NCI-H526 (cell line): ENCODE measurements at regions not wholly inside any gene's neighbourhood (a gene's known extent, or its start where the extent isn't known, plus 50 kb on each side); places are given as distances from the start of the nearest gene placed in this dataset.
"Not testable (repeated sequence)": the region's sequence is repeated elsewhere in the genome, so short reads cannot be mapped to it uniquely, and the experiment has no call there.

Experiments used
- DNase-seq, 2 experiments: peaks; one replicate each; lab custom pipeline; 2025; lab: John Stamatoyannopoulos, UW

DNA sequence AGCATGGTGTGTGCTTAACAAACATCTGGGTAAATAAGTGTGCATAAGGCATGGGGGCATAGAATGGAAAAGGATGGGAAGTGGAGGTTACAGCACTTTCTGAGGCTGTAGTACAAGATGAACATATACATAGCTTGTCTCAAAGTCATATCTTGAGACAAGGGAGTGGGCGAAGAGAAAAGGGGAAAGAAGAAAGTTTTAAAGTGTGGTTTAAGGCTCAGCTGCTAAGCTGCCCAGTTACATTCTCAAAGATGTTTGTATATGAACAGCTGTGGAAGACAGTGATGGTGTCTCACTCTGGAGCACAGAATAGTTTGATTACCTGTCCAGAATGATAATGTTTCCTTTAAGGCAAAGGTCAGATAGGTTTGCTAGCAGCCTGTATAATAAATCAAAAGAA, 61.9 kb upstream of the LANCL2 start:
- DNase-seq: no peak

DNA sequence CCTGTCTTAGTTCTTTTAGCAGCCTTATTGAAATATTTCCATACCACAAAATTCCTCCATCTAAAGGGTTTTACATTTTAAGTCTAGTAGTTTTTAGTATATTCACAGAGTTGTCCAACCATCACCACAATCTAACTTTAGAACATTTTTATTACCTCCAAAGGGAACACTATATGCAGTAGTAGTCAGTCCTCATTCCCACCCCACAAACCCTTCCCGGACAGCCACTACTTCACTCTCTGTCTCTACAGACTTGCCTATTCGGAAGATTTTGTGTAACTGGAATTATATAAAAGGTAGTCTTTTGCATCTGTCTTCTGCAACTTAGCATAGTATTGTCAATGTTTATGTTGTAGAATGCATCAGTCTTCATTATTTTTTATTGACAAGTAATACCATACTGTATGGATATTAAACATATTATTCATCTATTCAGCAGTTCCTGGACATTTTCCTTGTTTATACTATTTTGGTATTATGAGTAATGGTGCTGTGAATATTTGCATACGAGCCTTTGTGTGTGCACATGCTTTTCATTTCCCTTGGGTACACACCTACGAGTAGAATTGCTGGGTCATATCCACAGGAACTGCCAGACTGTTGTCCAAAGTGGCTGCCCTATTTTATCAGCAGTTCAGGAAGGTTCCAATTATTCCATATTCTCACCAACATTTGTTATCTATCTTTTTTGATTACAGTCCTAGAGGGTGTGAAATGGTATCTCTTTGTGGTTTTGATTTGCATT, 60.9 kb upstream of the LANCL2 start:
- DNase-seq: peak; percentile 88 to 94

DNA sequence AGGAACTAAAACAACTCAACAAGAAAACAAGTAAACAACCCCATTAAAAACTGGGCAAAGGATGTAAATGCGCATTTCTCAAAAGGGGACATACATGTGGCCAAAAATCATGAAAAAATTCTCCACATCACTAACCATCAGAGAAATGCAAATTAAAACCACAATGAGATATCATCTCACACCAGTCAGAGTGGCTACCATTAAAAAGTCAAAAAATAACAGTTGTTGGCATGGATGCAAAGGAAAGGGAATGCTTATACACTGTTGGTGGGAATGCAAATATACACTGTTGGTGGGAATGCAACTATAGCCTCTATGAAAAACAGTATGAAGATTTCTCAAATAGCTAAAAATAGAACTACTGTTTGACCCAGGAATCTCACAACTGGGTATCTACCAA, 60.0 kb upstream of the LANCL2 start:
- DNase-seq: peak; percentile 91 to 97

DNA sequence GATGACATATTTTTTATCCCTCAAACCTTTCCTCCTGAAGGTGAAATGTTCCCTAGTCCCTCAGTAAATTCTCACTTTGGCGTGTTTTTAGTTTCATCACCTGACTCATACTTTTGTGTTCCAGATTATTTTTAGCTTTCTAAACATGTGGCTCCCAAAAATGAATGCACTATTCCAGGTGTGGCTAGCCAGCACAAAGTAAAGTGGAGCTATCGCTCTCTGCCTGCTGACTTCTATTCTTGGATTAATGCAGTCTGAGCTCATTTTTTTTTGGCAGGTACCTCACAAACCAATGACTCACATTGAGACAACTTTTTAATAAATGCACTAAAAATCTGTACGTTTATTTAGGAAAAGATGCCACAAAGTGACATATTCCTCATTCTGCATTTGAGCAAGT, 58.8 kb upstream of the LANCL2 start:
- no peak for DNase-seq

DNA sequence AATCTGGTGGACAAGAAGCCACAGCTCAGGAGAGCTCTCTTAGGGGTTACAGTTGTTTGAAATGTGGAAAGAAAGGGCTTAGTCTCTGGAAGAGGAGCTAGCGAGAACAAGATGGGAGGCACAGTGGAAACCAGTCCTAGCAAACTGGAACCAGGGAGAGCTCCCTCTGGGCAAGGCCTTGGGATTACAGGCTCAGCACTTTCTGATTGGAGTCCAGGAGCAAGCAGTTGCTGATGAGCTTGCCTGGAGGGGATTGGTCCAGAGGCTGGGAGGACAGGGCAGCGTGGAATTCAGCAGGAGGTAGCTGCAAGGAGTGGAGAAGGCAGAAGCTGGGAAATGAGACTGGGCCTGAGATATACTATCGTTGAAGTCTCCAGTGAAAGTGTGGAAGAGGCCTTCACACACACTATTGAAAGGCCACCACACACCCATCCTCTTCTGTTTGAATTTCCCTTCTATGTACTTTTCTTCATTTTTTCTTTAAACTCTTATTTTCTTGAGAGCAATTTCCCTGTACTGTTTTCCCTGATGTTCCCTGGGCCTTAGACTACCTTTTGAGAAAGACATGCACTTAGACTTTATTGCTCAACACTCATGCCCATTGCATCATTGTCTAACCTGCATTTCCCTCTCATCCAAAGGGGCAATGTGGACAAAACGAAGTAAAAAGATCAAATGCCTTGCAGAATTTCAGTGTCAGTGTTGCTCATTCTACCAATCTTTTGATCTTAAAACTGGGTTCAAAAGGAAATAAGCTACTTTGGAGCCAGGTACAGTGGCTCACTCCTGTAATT, 57.8 kb upstream of the LANCL2 start:
- DNase-seq: peak in 1 of 2 experiments; percentile 34

- DNase-seq: no peak
Measured at GRCh38 chr7:55308186-55308929, 56.8 kb upstream of the LANCL2 start.

DNA sequence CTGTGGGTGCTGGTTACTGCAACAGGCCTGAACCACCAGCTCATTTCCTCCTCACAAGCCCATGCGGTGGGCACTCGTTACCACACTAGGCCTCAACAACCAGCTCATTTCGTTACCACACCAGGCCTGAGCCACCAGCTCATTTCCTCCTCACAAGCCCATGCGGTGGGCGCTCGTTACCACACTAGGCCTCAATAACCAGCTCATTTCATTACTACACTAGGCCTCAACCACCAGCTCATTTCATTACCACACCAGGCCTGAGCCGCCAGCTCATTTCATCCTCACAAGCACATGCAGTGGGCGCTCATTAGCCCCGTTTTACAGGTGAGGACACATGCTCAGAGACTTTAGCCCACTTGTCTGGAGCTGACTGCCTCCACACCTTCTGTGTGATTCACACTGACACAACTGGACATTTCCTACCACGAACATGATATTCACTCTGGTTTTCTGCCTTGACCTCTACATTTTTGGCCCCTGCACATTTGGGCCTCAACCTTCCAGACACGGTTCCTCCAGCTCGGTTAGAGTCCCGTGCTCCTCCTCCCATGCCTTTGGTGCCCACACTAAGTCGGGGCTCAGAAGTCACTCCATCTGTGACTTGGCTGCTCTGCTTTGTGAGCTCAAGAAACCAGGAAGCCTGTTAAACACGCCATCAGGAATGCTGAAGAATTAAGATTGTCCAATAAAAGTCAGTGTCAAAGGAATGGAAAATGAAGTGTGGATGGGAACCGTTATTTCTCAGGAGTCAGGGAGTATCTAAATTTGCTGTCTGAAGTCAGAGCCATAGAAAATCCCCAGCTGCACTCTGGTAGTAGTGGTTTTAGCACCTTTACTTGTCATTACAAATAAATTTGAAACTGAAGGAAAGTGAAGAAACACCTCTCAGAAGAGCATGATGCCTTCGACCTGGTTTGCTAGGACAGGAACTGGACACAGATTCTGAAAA, 55.8 kb upstream of the LANCL2 start:
- DNase-seq: no peak

DNA sequence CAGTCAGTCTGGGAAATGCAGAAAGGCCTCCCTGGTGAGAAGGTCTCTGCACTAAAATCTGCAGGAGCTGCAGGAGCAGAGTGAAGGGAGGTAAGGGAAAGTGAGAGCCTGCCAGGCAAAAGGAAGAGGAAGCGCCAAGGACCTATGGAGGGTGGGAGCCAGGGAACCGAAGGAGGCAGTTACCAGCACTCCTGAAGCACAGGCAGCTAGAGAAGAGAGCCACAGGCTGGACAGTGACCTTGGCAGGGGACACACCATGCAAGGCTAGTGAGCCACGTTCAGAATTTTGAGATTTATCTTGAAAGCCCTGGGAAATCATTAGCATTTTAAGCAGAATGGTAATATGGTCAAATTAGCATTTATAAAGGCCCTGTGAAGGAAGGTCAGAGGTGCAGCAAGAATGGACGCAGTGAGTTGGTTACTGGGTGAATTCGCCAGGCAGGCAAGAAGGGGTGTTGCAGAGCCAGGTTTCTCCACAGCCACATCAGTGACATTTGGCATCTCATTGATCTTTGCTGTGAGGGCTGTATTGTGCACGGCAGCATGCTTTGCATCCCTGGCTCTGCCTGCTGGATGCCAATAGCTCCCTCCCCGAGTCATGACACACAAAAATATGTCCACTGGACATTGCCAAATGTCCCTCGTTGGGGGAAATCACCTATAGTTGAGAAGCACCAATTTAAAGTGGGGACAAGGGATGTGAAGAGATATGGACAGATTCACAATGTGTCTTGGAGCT, 54.7 kb upstream of the LANCL2 start:
- DNase-seq: no peak

DNA sequence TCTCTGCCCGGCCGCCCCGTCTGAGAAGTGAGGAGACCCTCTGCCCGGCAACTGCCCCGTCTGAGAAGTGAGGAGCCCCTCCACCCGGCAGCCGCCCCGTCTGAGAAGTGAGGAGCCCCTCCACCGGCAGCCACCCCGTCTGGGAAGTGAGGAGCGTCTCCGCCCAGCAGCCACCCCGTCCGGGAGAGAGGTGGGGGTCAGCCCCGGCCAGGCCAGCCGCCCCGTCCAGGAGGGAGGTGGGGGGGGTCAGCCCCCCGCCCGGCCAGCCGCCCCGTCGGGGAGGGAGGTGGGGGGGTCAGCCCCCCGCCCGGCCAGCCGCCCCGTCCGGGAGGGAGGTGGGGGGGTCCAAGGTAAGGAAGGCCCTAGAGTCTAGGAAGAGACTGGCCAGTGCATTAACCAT, 53.2 kb upstream of the LANCL2 start:
- DNase-seq: not testable (repeated sequence)

DNA sequence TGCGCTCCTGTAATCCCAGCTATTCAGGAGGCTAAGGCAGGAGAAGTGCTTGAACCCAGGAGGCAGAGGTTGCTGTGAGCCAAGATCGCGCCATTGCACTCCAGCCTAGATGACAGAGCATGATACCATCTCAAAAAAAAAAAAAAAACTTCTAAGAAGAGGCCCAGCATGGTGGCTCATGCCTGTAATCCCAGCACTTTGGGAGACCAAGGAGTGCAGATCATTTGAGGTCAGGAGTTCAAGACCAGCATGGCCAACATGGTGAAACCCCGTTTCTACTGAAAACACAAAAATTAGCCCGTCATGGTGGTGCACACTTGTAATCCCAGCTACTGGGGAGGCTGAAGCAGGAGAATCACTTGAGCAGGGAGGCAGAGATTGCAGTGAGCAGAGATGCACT, 51.5 kb upstream of the LANCL2 start:
- DNase-seq: not testable (repeated sequence)

DNA sequence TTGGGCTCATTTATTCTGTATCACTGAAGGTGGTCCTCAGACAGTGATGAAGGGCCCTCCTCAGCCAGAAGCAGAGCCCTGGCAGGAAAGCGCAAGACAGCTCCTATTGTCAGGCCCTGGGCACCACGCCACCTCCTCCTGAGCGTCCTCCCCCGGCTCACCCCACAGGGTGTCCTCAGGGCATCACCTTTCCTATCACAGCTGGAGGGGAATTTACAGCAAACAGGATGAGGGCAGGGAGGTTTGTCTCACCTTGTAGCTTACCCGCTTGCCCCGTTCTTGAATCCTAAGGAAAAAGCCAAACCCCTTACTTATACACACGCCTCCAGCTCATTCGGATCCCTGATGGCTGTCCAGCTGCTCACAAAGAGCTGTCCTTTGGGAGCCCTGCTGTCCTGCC, 50.2 kb upstream of the LANCL2 start:
- no peak for DNase-seq
